GM12878 (cell line): ENCODE measurements at regions not wholly inside any gene's neighbourhood (a gene's known extent, or its start where the extent isn't known, plus 50 kb on each side); places are given as distances from the start of the nearest gene placed in this dataset.

Experiments
- ATAC-seq: fragments of 200-7000 bp; cut with Tn5 transposase; 3 replicates; pipeline ENCODE4 v1.9.1; 2020; ENCODE audit warnings: mild to moderate bottlenecking, moderate library complexity
- BruUV-seq: library from RNA; stranded (reverse); fragments of 400-500 nt; replicated peaks from 2 replicates; lab custom pipeline; 2021; lab: Mats Ljungman, UMichigan
- CTCF ChIA-PET: fragments of 300-600 bp; sonication (Branson Sonifier 250); formaldehyde crosslinking; extraction: SDS; loops from one replicate; lab custom pipeline; 2021; ENCODE audit warnings: inconsistent platforms; lab: Yijun Ruan, JAX
- POLR2A ChIA-PET: fragments of 350-600 bp; formaldehyde crosslinking; extraction: SDS; loops from one replicate; lab custom pipeline; 2021; ENCODE audit warnings: inconsistent platforms; lab: Charles Lee
- RAD21 ChIA-PET: fragments of 300-600 bp; sonication (Branson Sonifier 250); formaldehyde crosslinking; loops from one replicate; lab custom pipeline; 2023; ENCODE audit warnings: antibody characterized with exemption; ENCODE audit not compliant: unreplicated experiment; lab: Charles Lee
- SMC1A ChIA-PET: fragments of 300-600 bp; sonication (Branson Sonifier 250); formaldehyde crosslinking; loops from one replicate; lab custom pipeline; 2023; ENCODE audit not compliant: unreplicated experiment, uncharacterized antibody; lab: Charles Lee
- DNase-seq: peaks from one replicate; pipeline ENCODE4 v3.0.0-alpha.2; 2011; ENCODE audit warnings: low read depth, low spot score
- FAIRE-seq: peaks from 3 replicates; lab custom pipeline; 2011; peaks lifted over from hg19 to GRCh38; lab: Jason Lieb, UNC
- H2AFZ ChIP-seq: 2 replicates; pipeline ENCODE4 v1.6.0; 2011; ENCODE audit warnings: low read depth, low read length, control low read depth; ENCODE audit not compliant: control insufficient read depth
- H3K27ac ChIP-seq: 2 replicates; pipeline ENCODE4 v1.5.1; 2011; ENCODE audit warnings: control low read depth; ENCODE audit not compliant: control insufficient read depth, insufficient read depth
- H3K27me3 ChIP-seq, 2 experiments: replicated peaks in 1 of 2; 2 replicates each; pipeline versions ENCODE4 v1.6.0 to v1.6.1; 2011; ENCODE audit warnings: low read length in 1 of 2; ENCODE audit not compliant: control insufficient read depth in 2 of 2, insufficient read depth in 2 of 2
- H3K36me3 ChIP-seq, 2 experiments: 2 replicates each; pipeline ENCODE4 v1.5.1; 2011; ENCODE audit warnings: low read length in 1 of 2; ENCODE audit not compliant: control insufficient read depth in 2 of 2, insufficient read depth in 2 of 2
- H3K4me1 ChIP-seq: 2 replicates; pipeline ENCODE4 v1.6.1; 2011; ENCODE audit warnings: mild to moderate bottlenecking, low read length, moderate library complexity, mixed read lengths; ENCODE audit not compliant: control insufficient read depth, insufficient read depth
- H3K4me2 ChIP-seq: 2 replicates; pipeline ENCODE4 v1.6.0; 2011; ENCODE audit warnings: control low read depth; ENCODE audit not compliant: control insufficient read depth, insufficient read depth
- H3K4me3 ChIP-seq: fragments of 200-600 bp; sonication (generic); 2 replicates; pipeline ENCODE4 v1.5.1; 2016
- H3K79me2 ChIP-seq: 2 replicates; pipeline ENCODE4 v1.6.0; 2011; ENCODE audit warnings: low read length; ENCODE audit not compliant: control insufficient read depth, insufficient read depth
- H3K9ac ChIP-seq: 2 replicates; pipeline ENCODE4 v1.8.0; 2011; ENCODE audit warnings: low read length, control low read depth, mixed read lengths; ENCODE audit not compliant: control insufficient read depth, insufficient read depth
- H3K9me3 ChIP-seq: replicated peaks from 3 replicates; pipeline ENCODE4 v1.5.1; 2011; ENCODE audit warnings: mild to moderate bottlenecking, low read length; ENCODE audit not compliant: control insufficient read depth, insufficient read depth
- H4K20me1 ChIP-seq: 2 replicates; pipeline ENCODE4 v1.6.0; 2011; ENCODE audit not compliant: control insufficient read depth, insufficient read depth
- CBX5 ChIP-seq: sonication (generic); IDR thresholded peaks from 2 replicates; pipeline ENCODE4 v1.6.1; 2016; ENCODE audit warnings: low read depth, moderate library complexity, mild to moderate bottlenecking, inconsistent platforms
- CHD2 ChIP-seq: IDR thresholded peaks from 2 replicates; pipeline ENCODE4 v1.6.1; 2011; ENCODE audit warnings: low read depth, low read length, improper control_type of control experiment, borderline replicate concordance
- PAX8 ChIP-seq: fragments of 450-650 bp; IDR thresholded peaks from 2 replicates; pipeline ENCODE4 v1.6.1; 2017; ENCODE audit warnings: mild to moderate bottlenecking, moderate library complexity
- WGBS: methylation state at CpG from one replicate; pipeline ENCODE4 v1.1.6; 2016; ENCODE audit warnings: low lambda C conversion rate; ENCODE audit not compliant: insufficient replicate concordance, insufficient coverage; ENCODE audit errors: missing lambda C conversion rate; 5-methylcytosine and 5-hydroxymethylcytosine counted together
- in situ Hi-C: fragments of 300-500 bp; cut with MboI; formaldehyde crosslinking; loops from 9 replicates; pipeline ENCODE4 v1.14.3; 2018; ENCODE audit warnings: mixed read lengths
- intact Hi-C: fragments of 100-400 bp; cut with micrococcal nuclease; formaldehyde crosslinking; loops from one replicate; pipeline ENCODE4 v1.14.2; 2022; ENCODE audit not compliant: unreplicated experiment
- TF ChIP-seq, protein P1 (sequence below): fragments of 450-650 bp; conservative IDR thresholded peaks from 2 replicates; pipeline ENCODE4 v1.6.1; 2017; ENCODE audit warnings: mild to moderate bottlenecking, moderate library complexity

DNA sequence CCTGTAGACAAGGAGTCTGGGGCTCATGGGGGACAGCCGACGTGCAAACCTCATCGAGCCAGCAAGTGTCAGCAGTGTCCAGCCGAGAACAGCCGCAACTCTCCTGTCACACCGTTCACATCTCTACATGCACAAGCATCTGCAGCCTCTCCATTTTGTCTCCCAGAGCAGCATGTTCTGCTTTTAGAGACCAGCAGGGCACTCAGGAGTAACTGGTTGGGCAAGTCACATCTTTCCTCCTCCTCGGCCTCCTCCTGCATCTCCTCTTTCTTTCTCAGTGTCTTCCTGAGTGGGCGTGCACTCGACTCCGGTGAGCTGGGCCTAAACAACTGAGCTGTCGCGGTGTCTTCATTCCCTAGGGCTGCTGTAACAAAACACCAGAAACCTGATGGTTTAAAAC, 249.9 kb downstream of the SH3BP4 start (continued):
- TF ChIP-seq, protein P1, sequence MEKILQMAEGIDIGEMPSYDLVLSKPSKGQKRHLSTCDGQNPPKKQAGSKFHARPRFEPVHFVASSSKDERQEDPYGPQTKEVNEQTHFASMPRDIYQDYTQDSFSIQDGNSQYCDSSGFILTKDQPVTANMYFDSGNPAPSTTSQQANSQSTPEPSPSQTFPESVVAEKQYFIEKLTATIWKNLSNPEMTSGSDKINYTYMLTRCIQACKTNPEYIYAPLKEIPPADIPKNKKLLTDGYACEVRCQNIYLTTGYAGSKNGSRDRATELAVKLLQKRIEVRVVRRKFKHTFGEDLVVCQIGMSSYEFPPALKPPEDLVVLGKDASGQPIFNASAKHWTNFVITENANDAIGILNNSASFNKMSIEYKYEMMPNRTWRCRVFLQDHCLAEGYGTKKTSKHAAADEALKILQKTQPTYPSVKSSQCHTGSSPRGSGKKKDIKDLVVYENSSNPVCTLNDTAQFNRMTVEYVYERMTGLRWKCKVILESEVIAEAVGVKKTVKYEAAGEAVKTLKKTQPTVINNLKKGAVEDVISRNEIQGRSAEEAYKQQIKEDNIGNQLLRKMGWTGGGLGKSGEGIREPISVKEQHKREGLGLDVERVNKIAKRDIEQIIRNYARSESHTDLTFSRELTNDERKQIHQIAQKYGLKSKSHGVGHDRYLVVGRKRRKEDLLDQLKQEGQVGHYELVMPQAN: no peak

DNA sequence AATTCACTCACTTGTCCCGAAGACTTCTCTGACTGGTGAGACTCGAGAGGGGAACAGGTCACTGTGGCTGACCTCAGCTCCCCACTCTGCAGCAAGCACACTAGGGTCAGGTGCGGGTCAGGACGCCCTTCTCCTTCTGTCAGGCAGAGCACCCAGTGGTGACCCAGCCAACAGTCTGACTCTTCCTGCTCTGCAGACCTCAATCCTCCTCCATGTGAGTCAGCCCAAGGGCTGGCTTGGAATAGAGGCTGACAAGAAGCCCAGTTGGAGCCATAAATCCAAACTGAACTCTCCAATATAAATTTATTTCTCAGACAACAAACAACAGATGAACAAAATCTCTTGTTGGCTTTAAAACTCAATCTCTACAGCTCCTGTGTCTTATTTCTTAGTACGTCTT, 253.1 kb downstream of the SH3BP4 start:
- no peak overlapping the region for H3K4me3 ChIP-seq
- no peaks in the 10 kb centered on the region for H3K27me3 ChIP-seq
- no peaks in the 10 kb centered on the region for H4K20me1 ChIP-seq
- no peak for FAIRE-seq
- no peak overlapping the region for H3K4me2 ChIP-seq
- H3K79me2 ChIP-seq: no peaks in the 10 kb centered on the region
- POLR2A ChIA-PET: no interaction called here
- H3K9me3 ChIP-seq: no peaks in the 10 kb centered on the region; the same call in 2 of the 3 replicates
- BruUV-seq: no TSS peak
- WGBS: 18% methylated on average over 5 of the region's 5 CpGs
- ATAC-seq: no peak
- intact Hi-C loops (no loop called here), in situ Hi-C loops (no loop called here)
- H3K4me1 ChIP-seq: no peaks in the 10 kb centered on the region
- no peak for DNase-seq
- no peaks in the 10 kb centered on the region for H3K36me3 ChIP-seq
- H3K27ac ChIP-seq: no peak overlapping the region
- no peak overlapping the region for H3K9ac ChIP-seq
- H2AFZ ChIP-seq: no peak overlapping the region
- CTCF ChIA-PET: no interaction called here
- TF ChIP-seq CHD2 (no peak), PAX8 (no peak), CBX5 (no peak)
- TF ChIP-seq, protein P1: no peak
- RAD21 ChIA-PET: no interaction called here
- SMC1A ChIA-PET: no interaction called here
